GM18868 (cell line): ENCODE measurements at regions not wholly inside any gene's neighbourhood (a gene's known extent, or its start where the extent isn't known, plus 50 kb on each side); places are given as distances from the start of the nearest gene placed in this dataset.
"Not testable (repeated sequence)": the region's sequence is repeated elsewhere in the genome, so short reads cannot be mapped to it uniquely, and the experiment has no call there.

Experiments used
- ATAC-seq: cut with Tn5 transposase; IDR thresholded peaks from one replicate; pipeline ENCODE4 v1.9.1; 2021; ENCODE audit warnings: mild to moderate bottlenecking, moderate library complexity; ENCODE audit not compliant: unreplicated experiment

GRCh38 chr15:95121191-95121590 lies 889.8 kb downstream of the MCTP2 start:
- ATAC-seq: no peak

- ATAC-seq: no peak
Measured at GRCh38 chr15:95125803-95126202, 894.4 kb downstream of the MCTP2 start.

- no peak for ATAC-seq
Measured at GRCh38 chr15:95127356-95127755, 896.0 kb downstream of the MCTP2 start.

- ATAC-seq: no peak
Measured at GRCh38 chr15:95129574-95129973, 898.2 kb downstream of the MCTP2 start.

GRCh38 chr15:95131131-95131556 lies 899.8 kb downstream of the MCTP2 start:
- no peak for ATAC-seq

GRCh38 chr15:95132774-95133173 lies 901.4 kb downstream of the MCTP2 start:
- no peak for ATAC-seq

- ATAC-seq: no peak
Measured at GRCh38 chr15:95134431-95135110, 903.2 kb downstream of the MCTP2 start.

- ATAC-seq: no peak
Measured at GRCh38 chr15:95138604-95139270, 907.4 kb downstream of the MCTP2 start.

GRCh38 chr15:95141486-95141885 lies 910.1 kb downstream of the MCTP2 start:
- ATAC-seq: no peak

GRCh38 chr15:95142531-95142930 lies 911.2 kb downstream of the MCTP2 start:
- no peak for ATAC-seq

- ATAC-seq: no peak
Measured at GRCh38 chr15:95146481-95146880, 915.1 kb downstream of the MCTP2 start.

- ATAC-seq: no peak
Measured at GRCh38 chr15:95148183-95148582, 916.8 kb downstream of the MCTP2 start.

- ATAC-seq: no peak
Measured at GRCh38 chr15:95149036-95149435, 917.7 kb downstream of the MCTP2 start.

GRCh38 chr15:95149771-95150170 lies 918.4 kb downstream of the MCTP2 start:
- no peak for ATAC-seq

GRCh38 chr15:95150466-95150865 lies 919.1 kb downstream of the MCTP2 start:
- no peak for ATAC-seq

- ATAC-seq: no peak
Measured at GRCh38 chr15:95152741-95153140, 921.4 kb downstream of the MCTP2 start.

GRCh38 chr15:95153201-95153600 lies 921.8 kb downstream of the MCTP2 start:
- ATAC-seq: not testable (repeated sequence)

GRCh38 chr15:95160316-95160715 lies 929.0 kb downstream of the MCTP2 start:
- ATAC-seq: no peak

- no peak for ATAC-seq
Measured at GRCh38 chr15:95162069-95162468, 930.7 kb downstream of the MCTP2 start.

- no peak for ATAC-seq
Measured at GRCh38 chr15:95162531-95162930, 931.2 kb downstream of the MCTP2 start.

GRCh38 chr15:95162967-95163531 lies 931.7 kb downstream of the MCTP2 start:
- ATAC-seq: no peak

- no peak for ATAC-seq
Measured at GRCh38 chr15:95168152-95168551, 936.8 kb downstream of the MCTP2 start.
